Upper lobe of right lung (tissue), 1 donor: ENCODE measurements at regions not wholly inside any gene's neighbourhood (a gene's known extent, or its start where the extent isn't known, plus 50 kb on each side); places are given as distances from the start of the nearest gene placed in this dataset.

Experiments used
- ATAC-seq: fragments of 200-7000 bp; cut with Tn5 transposase; one replicate; pipeline ENCODE4 v1.9.1; 2020; ENCODE audit warnings: mild to moderate bottlenecking, moderate library complexity
- DNase-seq: peaks from one replicate; pipeline ENCODE4 v3.0.0-alpha.2; 2020
- H3K27ac ChIP-seq: fragments of 200-600 bp; one replicate; pipeline ENCODE4 v1.8.0; 2022
- H3K27me3 ChIP-seq: fragments of 200-600 bp; one replicate; pipeline ENCODE4 v1.8.0; 2022; ENCODE audit warnings: mild to moderate bottlenecking
- H3K36me3 ChIP-seq: fragments of 200-600 bp; one replicate; pipeline ENCODE4 v1.8.0; 2022
- H3K4me1 ChIP-seq: fragments of 200-600 bp; one replicate; pipeline ENCODE4 v1.8.0; 2022
- H3K4me3 ChIP-seq: fragments of 200-600 bp; one replicate; pipeline ENCODE4 v1.8.0; 2022; ENCODE audit warnings: mild to moderate bottlenecking
- H3K9me3 ChIP-seq: fragments of 200-600 bp; one replicate; pipeline ENCODE4 v1.8.0; 2022
- intact Hi-C: fragments of 100-400 bp; cut with DNase I; formaldehyde crosslinking; loops from one replicate; pipeline ENCODE4 v1.11.0; 2022
- TF ChIP-seq, protein P1 (sequence below): fragments of 200-600 bp; IDR thresholded peaks from one replicate; pipeline ENCODE4 v1.8.0; 2022; ENCODE audit warnings: antibody characterized with exemption
- donor health status: DM: no; HTN: yes; CAD: no; lungs with severe emphysema.

DNA sequence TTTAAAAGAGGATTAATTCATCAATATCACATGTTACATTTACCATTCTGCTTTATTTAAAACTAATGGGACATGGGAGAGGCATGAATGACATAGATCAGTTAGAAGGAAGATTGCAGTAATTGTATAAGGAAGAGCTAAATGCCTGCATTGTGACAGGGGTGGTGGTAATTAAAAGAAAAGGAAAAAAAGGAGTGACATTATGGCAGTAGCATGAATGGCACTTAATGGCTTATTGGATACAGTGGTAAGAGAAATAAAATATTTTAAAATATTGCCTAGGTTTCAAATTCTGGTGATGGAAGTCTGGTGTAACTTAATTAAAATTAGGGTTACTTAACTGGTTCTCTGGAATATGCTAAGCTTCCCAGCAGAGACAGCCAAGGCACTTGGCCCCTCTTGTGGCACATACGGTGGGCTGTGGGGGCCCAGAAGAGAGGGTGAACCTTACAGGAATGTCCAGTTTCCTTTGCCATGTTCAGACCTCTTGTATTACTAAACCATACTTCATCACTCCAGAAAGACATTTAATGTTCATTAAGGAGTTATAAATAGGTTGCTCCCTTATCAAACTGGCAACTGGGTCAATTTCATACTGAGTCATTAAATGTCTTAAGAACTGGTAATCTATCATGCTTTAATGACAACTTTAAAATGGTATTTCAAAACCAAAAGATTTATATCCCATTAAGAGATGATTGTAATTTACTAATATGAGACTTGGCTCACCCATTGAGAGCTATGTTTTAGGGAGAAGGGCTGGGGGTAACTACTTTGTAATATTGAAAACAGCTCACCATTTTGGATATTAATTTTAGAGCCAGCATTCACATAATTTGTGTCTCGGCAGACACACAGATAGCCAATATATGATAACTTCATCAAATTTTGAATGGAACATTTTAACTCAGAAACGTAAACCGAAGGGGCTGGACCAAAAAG, 798.9 kb upstream of the PIK3C3 start:
- TF ChIP-seq, protein P1, sequence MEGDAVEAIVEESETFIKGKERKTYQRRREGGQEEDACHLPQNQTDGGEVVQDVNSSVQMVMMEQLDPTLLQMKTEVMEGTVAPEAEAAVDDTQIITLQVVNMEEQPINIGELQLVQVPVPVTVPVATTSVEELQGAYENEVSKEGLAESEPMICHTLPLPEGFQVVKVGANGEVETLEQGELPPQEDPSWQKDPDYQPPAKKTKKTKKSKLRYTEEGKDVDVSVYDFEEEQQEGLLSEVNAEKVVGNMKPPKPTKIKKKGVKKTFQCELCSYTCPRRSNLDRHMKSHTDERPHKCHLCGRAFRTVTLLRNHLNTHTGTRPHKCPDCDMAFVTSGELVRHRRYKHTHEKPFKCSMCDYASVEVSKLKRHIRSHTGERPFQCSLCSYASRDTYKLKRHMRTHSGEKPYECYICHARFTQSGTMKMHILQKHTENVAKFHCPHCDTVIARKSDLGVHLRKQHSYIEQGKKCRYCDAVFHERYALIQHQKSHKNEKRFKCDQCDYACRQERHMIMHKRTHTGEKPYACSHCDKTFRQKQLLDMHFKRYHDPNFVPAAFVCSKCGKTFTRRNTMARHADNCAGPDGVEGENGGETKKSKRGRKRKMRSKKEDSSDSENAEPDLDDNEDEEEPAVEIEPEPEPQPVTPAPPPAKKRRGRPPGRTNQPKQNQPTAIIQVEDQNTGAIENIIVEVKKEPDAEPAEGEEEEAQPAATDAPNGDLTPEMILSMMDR, result no peak
- Histone ChIP-seq H3K4me3 (no peak overlapping the region), H3K27ac (no peak overlapping the region), H3K4me1 (no peaks in the 10 kb centered on the region), H3K27me3 (no peaks in the 10 kb centered on the region), H3K9me3 (no peaks in the 10 kb centered on the region), H3K36me3 (no peaks in the 10 kb centered on the region)
- intact Hi-C loops, result no loop called here
- DNase-seq, result no peak
- no peak for ATAC-seq

DNA sequence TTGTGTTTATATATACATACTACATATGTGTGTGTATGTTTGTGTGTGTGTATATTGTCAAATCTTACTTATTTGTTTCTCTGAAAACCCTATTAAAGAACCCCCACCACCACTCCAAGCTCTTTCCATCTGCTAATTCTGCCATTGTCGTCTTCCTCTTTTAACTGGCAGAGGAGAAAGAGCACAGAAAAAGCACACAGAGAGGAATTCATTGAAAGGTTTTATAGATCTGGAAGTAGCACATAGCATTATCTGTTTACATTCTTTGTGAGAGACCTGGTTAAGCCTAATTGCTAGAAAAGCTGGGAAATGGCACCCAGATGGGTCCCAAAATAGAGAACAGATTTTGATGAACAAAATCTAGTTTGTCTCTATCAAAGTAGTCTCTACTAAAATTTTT, 800.0 kb upstream of the PIK3C3 start:
- Histone ChIP-seq H3K27me3 (no peaks in the 10 kb centered on the region), H3K36me3 (no peaks in the 10 kb centered on the region), H3K4me3 (no peak overlapping the region), H3K4me1 (no peaks in the 10 kb centered on the region), H3K27ac (no peak overlapping the region), H3K9me3 (no peaks in the 10 kb centered on the region)
- ATAC-seq, result no peak
- intact Hi-C loops, result no loop called here
- DNase-seq, result no peak
- TF ChIP-seq, protein P1, result no peak

DNA sequence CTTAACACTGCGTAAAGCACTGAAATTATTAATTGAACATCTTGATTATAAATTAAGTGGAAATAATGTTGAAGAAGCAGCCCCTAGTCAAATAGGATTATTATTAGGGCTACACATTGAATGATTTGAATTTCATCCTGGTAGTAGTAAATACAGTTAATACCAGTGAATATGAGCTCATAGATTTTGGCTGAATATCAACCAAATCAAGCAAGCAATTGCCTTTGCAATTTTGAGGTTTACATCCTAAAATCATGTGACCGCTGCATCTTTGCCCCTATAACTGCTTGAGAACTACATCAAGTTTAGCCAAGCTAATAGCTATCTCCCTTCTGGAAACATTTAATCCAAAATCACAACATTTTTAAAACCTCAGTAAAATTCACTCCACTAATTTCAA, 801.2 kb upstream of the PIK3C3 start:
- H3K9me3 ChIP-seq, result no peaks in the 10 kb centered on the region
- no peak overlapping the region for H3K4me3 ChIP-seq
- no peaks in the 10 kb centered on the region for H3K36me3 ChIP-seq
- TF ChIP-seq, protein P1, result no peak
- no peaks in the 10 kb centered on the region for H3K27me3 ChIP-seq
- ATAC-seq (no peak), DNase-seq (no peak)
- H3K27ac ChIP-seq, result no peak overlapping the region
- intact Hi-C loops, result no loop called here
- no peaks in the 10 kb centered on the region for H3K4me1 ChIP-seq

DNA sequence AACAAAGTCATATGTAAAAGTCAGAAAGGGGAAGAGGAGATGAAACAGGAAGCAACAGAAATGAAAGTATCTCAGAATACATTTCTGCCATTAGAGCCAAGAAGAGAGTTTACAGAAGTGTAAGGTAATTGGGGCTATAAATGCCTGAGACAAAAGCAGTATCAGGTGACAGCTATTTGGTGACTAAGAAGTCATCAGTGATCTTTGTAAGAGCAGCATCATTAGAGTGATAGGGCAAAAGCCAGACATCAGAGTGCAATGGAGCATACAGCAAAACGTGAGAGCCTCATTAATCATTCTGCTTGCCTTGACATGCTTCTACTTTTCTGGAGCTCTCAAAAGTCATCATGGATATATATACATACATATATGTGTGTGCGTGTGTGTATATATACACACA, 804.7 kb upstream of the PIK3C3 start:
- H3K27me3 ChIP-seq, result no peaks in the 10 kb centered on the region
- TF ChIP-seq, protein P1, result no peak
- no peaks in the 10 kb centered on the region for H3K4me1 ChIP-seq
- intact Hi-C loops, result no loop called here
- ATAC-seq, result no peak
- H3K36me3 ChIP-seq, result no peaks in the 10 kb centered on the region
- no peak for DNase-seq
- H3K9me3 ChIP-seq, result no peaks in the 10 kb centered on the region
- H3K27ac ChIP-seq, result no peak overlapping the region
- H3K4me3 ChIP-seq, result no peak overlapping the region

DNA sequence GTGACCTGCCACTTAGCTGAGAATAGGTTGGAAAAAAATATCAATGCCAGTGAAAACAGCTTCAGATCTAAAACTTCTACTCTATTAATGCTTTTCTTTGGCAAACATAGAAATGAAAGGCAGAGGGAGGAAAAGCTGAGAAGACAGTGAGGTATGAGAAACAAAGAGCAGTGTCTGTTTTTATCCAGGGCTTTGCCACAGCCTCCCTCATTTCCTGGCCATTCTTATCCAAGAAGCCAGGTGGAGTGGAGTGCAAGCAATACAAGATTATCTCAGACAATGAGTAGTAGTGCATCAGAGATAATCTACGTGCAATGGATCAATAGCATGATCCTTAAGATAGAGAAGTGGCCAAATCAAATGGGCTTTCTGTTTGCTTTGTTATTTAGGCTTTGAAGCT, 808.7 kb upstream of the PIK3C3 start:
- TF ChIP-seq, protein P1, result no peak
- intact Hi-C loops, result no loop called here
- ATAC-seq, result no peak

More for the DNA sequence above, 808.7 kb upstream of the PIK3C3 start:
- Histone ChIP-seq H3K27me3 (no peaks in the 10 kb centered on the region), H3K36me3 (no peaks in the 10 kb centered on the region), H3K27ac (no peak overlapping the region), H3K4me1 (no peaks in the 10 kb centered on the region), H3K4me3 (no peak overlapping the region), H3K9me3 (no peaks in the 10 kb centered on the region)
- no peak for DNase-seq
